Neural cell (in vitro differentiated cells): ENCODE measurements at regions not wholly inside any gene's neighbourhood (a gene's known extent, or its start where the extent isn't known, plus 50 kb on each side); places are given as distances from the start of the nearest gene placed in this dataset.

Source experiments
- EP300 ChIP-seq: fragments of 450-650 bp; conservative IDR thresholded peaks from 2 replicates; pipeline ENCODE4 v1.6.1; 2014; ENCODE audit warnings: antibody characterized with exemption, mild to moderate bottlenecking, moderate library complexity; ENCODE audit not compliant: poor library complexity, severe bottlenecking
- TAF1 ChIP-seq: IDR thresholded peaks from 2 replicates; pipeline ENCODE4 v1.6.1; 2012; ENCODE audit warnings: low read depth
- TF ChIP-seq, protein P1 (sequence below): fragments of 450-650 bp; IDR thresholded peaks from 2 replicates; pipeline ENCODE4 v1.5.1; 2014; ENCODE audit warnings: antibody characterized with exemption, mild to moderate bottlenecking, moderate library complexity; ENCODE audit not compliant: poor library complexity, severe bottlenecking
- TF ChIP-seq, protein P2 (sequence below): IDR thresholded peaks from 2 replicates; pipeline ENCODE4 v1.6.1; 2012; ENCODE audit warnings: borderline replicate concordance

DNA sequence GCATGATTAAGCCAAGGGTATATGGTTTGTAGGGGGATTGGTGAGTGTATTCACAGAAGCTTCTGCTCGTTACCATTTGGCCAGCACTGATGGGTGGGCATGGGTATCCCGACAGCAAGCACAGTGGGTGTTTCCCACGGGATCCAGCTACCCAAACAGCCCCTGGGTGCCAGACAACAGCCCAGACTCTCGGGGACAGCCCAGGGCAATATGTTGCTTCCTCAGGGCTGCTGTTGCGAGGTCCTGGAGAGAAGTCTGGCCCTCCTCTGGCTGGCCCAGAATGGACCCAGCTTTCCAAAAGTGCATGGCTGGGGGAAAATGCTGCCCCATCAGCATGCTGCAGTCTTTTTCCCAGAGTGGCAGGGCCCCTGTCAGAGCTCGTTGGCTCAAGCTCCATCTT lies 247.0 kb downstream of the IRX1 start:
- TF ChIP-seq, protein P1, sequence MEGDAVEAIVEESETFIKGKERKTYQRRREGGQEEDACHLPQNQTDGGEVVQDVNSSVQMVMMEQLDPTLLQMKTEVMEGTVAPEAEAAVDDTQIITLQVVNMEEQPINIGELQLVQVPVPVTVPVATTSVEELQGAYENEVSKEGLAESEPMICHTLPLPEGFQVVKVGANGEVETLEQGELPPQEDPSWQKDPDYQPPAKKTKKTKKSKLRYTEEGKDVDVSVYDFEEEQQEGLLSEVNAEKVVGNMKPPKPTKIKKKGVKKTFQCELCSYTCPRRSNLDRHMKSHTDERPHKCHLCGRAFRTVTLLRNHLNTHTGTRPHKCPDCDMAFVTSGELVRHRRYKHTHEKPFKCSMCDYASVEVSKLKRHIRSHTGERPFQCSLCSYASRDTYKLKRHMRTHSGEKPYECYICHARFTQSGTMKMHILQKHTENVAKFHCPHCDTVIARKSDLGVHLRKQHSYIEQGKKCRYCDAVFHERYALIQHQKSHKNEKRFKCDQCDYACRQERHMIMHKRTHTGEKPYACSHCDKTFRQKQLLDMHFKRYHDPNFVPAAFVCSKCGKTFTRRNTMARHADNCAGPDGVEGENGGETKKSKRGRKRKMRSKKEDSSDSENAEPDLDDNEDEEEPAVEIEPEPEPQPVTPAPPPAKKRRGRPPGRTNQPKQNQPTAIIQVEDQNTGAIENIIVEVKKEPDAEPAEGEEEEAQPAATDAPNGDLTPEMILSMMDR: no peak
- TF ChIP-seq, protein P2, sequence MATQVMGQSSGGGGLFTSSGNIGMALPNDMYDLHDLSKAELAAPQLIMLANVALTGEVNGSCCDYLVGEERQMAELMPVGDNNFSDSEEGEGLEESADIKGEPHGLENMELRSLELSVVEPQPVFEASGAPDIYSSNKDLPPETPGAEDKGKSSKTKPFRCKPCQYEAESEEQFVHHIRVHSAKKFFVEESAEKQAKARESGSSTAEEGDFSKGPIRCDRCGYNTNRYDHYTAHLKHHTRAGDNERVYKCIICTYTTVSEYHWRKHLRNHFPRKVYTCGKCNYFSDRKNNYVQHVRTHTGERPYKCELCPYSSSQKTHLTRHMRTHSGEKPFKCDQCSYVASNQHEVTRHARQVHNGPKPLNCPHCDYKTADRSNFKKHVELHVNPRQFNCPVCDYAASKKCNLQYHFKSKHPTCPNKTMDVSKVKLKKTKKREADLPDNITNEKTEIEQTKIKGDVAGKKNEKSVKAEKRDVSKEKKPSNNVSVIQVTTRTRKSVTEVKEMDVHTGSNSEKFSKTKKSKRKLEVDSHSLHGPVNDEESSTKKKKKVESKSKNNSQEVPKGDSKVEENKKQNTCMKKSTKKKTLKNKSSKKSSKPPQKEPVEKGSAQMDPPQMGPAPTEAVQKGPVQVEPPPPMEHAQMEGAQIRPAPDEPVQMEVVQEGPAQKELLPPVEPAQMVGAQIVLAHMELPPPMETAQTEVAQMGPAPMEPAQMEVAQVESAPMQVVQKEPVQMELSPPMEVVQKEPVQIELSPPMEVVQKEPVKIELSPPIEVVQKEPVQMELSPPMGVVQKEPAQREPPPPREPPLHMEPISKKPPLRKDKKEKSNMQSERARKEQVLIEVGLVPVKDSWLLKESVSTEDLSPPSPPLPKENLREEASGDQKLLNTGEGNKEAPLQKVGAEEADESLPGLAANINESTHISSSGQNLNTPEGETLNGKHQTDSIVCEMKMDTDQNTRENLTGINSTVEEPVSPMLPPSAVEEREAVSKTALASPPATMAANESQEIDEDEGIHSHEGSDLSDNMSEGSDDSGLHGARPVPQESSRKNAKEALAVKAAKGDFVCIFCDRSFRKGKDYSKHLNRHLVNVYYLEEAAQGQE: no peak
- no peak for TF ChIP-seq EP300
- TF ChIP-seq TAF1: no peak
